ENCODE measurements at regions not wholly inside any gene's neighbourhood (a gene's known extent, or its start where the extent isn't known, plus 50 kb on each side); places are given as distances from the start of the nearest gene placed in this dataset.

DNA sequence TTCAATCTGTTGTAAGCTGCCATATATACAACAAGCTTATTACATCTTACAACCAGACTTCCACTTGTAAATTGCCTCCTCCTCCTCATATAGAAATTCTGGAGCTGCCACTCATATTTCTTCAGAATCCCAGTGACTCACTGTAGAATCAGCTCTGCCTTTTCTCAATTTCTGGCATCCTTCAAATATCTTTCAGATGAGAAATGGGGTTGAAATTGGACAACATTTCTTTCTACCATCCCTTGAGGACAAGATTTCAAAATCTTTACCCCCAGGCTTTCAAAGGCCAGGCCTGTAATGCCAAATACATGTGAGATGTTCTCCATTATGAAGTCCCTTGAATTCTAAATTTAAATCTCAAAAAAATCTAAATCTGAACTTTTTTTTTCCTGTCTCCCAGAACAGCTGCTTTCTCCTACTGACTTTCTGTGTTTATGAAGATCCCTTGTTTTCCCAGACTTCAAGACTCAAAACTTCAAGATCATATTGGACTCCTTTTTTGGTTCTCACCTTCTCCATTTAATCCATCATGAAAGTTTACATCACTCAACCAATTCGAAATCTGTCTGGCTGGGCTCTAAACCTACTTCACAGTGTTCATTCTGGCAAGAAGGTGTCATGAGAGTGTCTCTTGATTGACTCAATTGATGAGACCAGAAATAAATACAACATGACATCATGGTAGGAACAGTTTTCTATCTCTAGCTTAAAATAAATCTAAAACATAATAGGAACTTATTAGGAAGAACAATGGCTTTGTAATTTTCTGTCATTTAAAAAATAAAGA is 109.8 kb downstream of the HMHB1 start:
- TF ChIP-seq, protein P1, sequence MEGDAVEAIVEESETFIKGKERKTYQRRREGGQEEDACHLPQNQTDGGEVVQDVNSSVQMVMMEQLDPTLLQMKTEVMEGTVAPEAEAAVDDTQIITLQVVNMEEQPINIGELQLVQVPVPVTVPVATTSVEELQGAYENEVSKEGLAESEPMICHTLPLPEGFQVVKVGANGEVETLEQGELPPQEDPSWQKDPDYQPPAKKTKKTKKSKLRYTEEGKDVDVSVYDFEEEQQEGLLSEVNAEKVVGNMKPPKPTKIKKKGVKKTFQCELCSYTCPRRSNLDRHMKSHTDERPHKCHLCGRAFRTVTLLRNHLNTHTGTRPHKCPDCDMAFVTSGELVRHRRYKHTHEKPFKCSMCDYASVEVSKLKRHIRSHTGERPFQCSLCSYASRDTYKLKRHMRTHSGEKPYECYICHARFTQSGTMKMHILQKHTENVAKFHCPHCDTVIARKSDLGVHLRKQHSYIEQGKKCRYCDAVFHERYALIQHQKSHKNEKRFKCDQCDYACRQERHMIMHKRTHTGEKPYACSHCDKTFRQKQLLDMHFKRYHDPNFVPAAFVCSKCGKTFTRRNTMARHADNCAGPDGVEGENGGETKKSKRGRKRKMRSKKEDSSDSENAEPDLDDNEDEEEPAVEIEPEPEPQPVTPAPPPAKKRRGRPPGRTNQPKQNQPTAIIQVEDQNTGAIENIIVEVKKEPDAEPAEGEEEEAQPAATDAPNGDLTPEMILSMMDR (conservative IDR thresholded peaks at IDR 0.05; ENCODE audit: low read depth, low read length): no peak
- TF ChIP-seq EZH2 (IDR thresholded peaks at IDR 0.05; ENCODE audit: low read length, unreplicated experiment): no peak

Data from PC-3 (cell line).